Parathyroid adenoma (tissue), 2 donors: ENCODE measurements at regions not wholly inside any gene's neighbourhood (a gene's known extent, or its start where the extent isn't known, plus 50 kb on each side); places are given as distances from the start of the nearest gene placed in this dataset.

Source experiments
- H2AFZ ChIP-seq: fragments of 300-600 bp; sonication (generic); one replicate; pipeline ENCODE4 v1.7.0; 2017; ENCODE audit warnings: antibody characterized with exemption, mild to moderate bottlenecking
- H3K27ac ChIP-seq: fragments of 300-600 bp; sonication (generic); one replicate; pipeline ENCODE4 v1.7.0; 2017
- H3K27me3 ChIP-seq: fragments of 300-600 bp; sonication (generic); one replicate; pipeline ENCODE4 v1.7.0; 2017; ENCODE audit warnings: low read length; ENCODE audit not compliant: control insufficient read depth, insufficient read depth
- H3K36me3 ChIP-seq: fragments of 300-600 bp; sonication (generic); one replicate; pipeline ENCODE4 v1.7.0; 2017; ENCODE audit warnings: low read length; ENCODE audit not compliant: control insufficient read depth, insufficient read depth
- H3K4me1 ChIP-seq: fragments of 300-600 bp; sonication (generic); one replicate; pipeline ENCODE4 v1.7.0; 2017; ENCODE audit warnings: control low read depth
- H3K4me2 ChIP-seq: fragments of 300-600 bp; sonication (generic); one replicate; pipeline ENCODE4 v1.7.0; 2017; ENCODE audit warnings: low read length
- H3K4me3 ChIP-seq: fragments of 300-600 bp; sonication (generic); one replicate; pipeline ENCODE4 v1.7.0; 2017; ENCODE audit warnings: low read depth, low read length
- H3K79me2 ChIP-seq: fragments of 300-600 bp; sonication (generic); one replicate; pipeline ENCODE4 v1.7.0; 2017; ENCODE audit warnings: control low read depth
- H3K9ac ChIP-seq: fragments of 300-600 bp; sonication (generic); one replicate; pipeline ENCODE4 v1.7.0; 2017; ENCODE audit warnings: mild to moderate bottlenecking
- H3K9me3 ChIP-seq: fragments of 300-600 bp; sonication (generic); one replicate; pipeline ENCODE4 v1.7.0; 2017; ENCODE audit warnings: low read length; ENCODE audit not compliant: control insufficient read depth
- CTCF ChIP-seq: fragments of 300-600 bp; sonication (generic); IDR thresholded peaks from one replicate; pipeline ENCODE4 v1.7.0; 2017; ENCODE audit warnings: antibody characterized with exemption, mild to moderate bottlenecking
- donor health status: primary hyperparathyroidism.

- Histone ChIP-seq H3K27me3 (no peaks in the 10 kb centered on the region), H3K4me1 (no peaks in the 10 kb centered on the region), H3K27ac (no peak overlapping the region), H3K4me2 (no peak overlapping the region), H3K36me3 (no peaks in the 10 kb centered on the region), H3K9ac (no peak overlapping the region), H3K79me2 (no peaks in the 10 kb centered on the region), H3K9me3 (no peaks in the 10 kb centered on the region), H3K4me3 (no peak overlapping the region), H2AFZ (no peak overlapping the region)
- no peak for TF ChIP-seq CTCF
Observed at GRCh38 chr17:79495665-79496064, 115.2 kb downstream of the RBFOX3 start.

GRCh38 chr17:79491006-79491405 is 119.8 kb downstream of the RBFOX3 start:
- no peaks in the 10 kb centered on the region for H3K36me3 ChIP-seq
- H3K9ac ChIP-seq = no peak overlapping the region
- H3K9me3 ChIP-seq = no peaks in the 10 kb centered on the region
- H3K27me3 ChIP-seq = no peaks in the 10 kb centered on the region
- no peaks in the 10 kb centered on the region for H3K79me2 ChIP-seq
- no peak overlapping the region for H3K4me3 ChIP-seq
- no peak for TF ChIP-seq CTCF
- no peak overlapping the region for H2AFZ ChIP-seq
- no peaks in the 10 kb centered on the region for H3K4me1 ChIP-seq
- H3K27ac ChIP-seq = no peak overlapping the region
- no peak overlapping the region for H3K4me2 ChIP-seq

- no peak overlapping the region for H3K4me3 ChIP-seq
- H3K79me2 ChIP-seq = no peaks in the 10 kb centered on the region
- H2AFZ ChIP-seq = no peak overlapping the region
- H3K27me3 ChIP-seq = no peaks in the 10 kb centered on the region
- no peak overlapping the region for H3K9ac ChIP-seq
- H3K4me1 ChIP-seq = no peaks in the 10 kb centered on the region
- TF ChIP-seq CTCF = no peak
- no peaks in the 10 kb centered on the region for H3K9me3 ChIP-seq
- H3K4me2 ChIP-seq = no peak overlapping the region
- H3K36me3 ChIP-seq = no peaks in the 10 kb centered on the region
- H3K27ac ChIP-seq = no peak overlapping the region
Observed at GRCh38 chr17:79490530-79490929, 120.3 kb downstream of the RBFOX3 start.

GRCh38 chr17:79487149-79487548 is 123.7 kb downstream of the RBFOX3 start:
- Histone ChIP-seq H3K9me3 (no peaks in the 10 kb centered on the region), H3K4me1 (no peaks in the 10 kb centered on the region), H3K4me2 (no peak overlapping the region), H3K4me3 (no peak overlapping the region), H3K27ac (no peak overlapping the region), H3K27me3 (no peaks in the 10 kb centered on the region), H3K79me2 (no peaks in the 10 kb centered on the region), H3K36me3 (no peaks in the 10 kb centered on the region), H2AFZ (no peak overlapping the region), H3K9ac (no peak overlapping the region)
- no peak for TF ChIP-seq CTCF

GRCh38 chr17:79485991-79486390 is 124.9 kb downstream of the RBFOX3 start:
- no peaks in the 10 kb centered on the region for H3K27me3 ChIP-seq
- no peak overlapping the region for H3K27ac ChIP-seq

More at GRCh38 chr17:79485991-79486390, 124.9 kb downstream of the RBFOX3 start:
- Histone ChIP-seq H2AFZ (no peak overlapping the region), H3K4me2 (no peak overlapping the region), H3K36me3 (no peaks in the 10 kb centered on the region), H3K4me1 (no peaks in the 10 kb centered on the region), H3K4me3 (no peak overlapping the region), H3K9me3 (no peaks in the 10 kb centered on the region), H3K79me2 (no peaks in the 10 kb centered on the region), H3K9ac (no peak overlapping the region)
- TF ChIP-seq CTCF = no peak
